Dedifferentiated amniotic fluid mesenchymal stem cell (primary cell): ENCODE measurements at regions not wholly inside any gene's neighbourhood (a gene's known extent, or its start where the extent isn't known, plus 50 kb on each side); places are given as distances from the start of the nearest gene placed in this dataset.

Experiments used
- DNase-seq: peaks from one replicate; pipeline ENCODE4 v3.0.0-alpha.2; 2016; ENCODE audit errors: extremely low spot score

DNA sequence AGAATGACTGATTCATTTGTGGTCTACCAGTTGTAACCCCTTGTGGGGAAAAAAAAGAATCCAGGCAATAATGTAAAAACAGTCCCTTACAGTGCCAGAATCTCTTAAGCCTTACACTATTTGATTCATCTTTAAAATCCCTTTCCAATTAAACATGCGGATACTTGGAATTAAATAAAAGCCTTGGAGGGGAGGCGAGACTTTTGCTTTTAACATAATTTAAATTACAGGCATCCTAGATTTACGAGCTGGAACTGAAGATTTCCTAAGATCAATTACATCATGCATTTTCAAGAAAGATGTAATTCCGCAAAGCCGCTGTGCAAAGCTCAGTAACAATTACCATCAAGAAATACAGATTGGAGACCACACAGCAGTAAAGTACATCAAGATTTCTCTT is 370.2 kb downstream of the MTRR start:
- DNase-seq, result no peak

GRCh38 chr5:8239646-8240045 is 370.7 kb downstream of the MTRR start:
- DNase-seq, result no peak

GRCh38 chr5:8241076-8241475 is 372.1 kb downstream of the MTRR start:
- no peak for DNase-seq

DNA sequence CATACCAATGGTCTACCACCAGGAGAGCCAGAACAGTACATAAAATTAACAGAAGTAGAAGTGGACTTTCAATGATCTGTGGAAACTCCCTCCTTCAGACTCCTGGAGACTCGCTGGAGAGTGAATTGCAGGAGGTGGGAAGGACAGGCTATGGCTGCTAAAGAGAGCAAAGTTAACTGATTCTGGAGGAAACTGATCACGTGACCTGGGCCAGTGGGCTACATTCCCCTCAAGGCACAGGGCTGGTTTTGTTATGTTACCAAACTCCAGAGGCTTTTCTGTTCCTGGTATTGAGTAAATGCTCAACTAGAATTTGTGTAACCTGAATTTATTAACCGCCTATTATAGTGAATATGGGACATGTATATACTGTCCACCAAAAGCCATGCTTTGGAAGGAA is 372.6 kb downstream of the MTRR start:
- no peak for DNase-seq

GRCh38 chr5:8247049-8247899 is 378.3 kb downstream of the MTRR start:
- DNase-seq, result no peak

DNA sequence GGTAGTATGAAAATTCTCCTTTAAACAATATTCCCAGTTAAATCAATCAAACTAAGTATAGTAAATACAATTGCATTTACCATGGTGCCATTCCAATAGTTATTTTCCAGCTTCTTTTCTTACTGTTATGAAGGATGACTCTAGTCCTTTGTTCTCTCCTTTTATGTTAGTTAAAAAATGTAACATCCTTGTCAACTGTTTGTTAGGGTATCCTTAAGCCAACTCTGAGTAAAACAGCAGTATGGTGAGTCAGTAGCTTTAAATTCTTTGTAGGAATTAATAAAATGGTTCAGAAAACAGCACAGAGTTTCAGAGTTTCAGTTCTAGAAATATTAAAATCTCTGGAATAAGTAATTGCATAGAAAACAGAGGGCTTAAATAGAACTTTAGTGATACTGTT is 384.4 kb downstream of the MTRR start:
- no peak for DNase-seq

GRCh38 chr5:8254674-8255073 is 385.7 kb downstream of the MTRR start:
- no peak for DNase-seq

DNA sequence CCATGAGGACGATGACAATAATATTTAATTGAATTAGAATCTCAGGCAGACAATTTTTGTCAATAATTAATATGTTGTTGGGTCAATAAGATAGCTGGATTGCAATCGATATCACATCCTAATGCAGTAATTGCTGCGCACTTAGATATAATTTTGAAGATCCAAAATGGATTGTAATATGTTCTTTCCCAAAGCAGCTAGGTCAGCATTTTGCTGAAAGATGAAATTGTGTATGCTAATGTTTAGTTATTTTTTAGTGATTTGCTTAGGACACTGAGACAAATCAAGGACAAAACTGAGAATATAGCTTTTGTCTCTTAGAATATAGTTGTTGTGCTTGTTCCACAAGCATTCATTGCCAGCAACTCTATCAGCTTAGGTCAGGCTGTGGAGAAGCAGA is 389.9 kb downstream of the MTRR start:
- DNase-seq, result no peak

DNA sequence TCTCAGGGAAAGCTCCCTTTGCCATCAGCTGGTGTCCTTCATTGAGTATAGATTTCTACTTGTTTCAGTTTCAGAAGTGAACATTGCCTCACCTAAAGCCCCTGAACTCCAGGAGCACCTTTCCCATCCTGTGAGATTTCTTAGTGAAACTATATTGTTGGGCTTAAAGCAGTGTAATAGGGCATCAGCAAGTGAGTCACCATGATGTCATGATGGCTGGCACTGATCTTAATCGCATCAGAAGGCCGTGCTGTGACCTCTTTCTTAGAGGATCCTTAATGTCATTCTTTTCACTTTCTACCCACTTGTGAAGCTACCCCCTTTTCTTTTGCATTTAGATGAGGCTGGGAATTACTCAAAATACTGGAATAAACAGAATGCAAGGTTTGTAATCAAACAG is 401.3 kb downstream of the MTRR start:
- DNase-seq, result no peak

DNA sequence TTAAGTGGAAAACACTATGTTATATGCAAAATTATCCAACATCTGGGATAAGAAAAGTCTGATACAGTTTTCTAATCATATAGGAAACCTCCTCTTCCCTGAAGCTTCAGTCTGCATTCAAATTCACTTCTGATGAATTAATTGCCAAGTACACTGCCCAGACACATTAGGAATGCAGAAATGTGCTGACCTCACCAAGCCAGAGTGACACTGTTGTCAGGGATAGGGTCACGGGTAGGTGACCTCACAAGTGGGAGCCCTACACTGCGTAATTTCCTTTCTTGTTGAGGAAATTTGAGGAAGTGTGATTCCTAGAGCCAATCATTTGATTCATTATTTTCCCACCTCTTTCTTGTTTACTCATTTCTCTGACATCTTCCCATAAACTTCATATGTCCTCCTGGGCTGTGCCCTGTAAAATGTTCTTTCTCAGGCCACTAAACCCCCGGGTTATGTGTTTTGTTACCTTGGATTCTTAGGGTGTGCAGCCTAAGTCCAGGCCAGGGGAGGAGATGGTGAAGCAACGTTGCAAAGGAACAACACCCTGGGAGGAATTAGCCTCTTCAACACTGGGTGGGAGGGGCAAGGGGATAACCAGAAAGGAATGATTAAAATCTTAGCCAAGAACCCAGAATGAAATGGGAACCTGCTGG is 411.9 kb downstream of the MTRR start:
- DNase-seq, result no peak

- DNase-seq, result no peak
Observed at GRCh38 chr5:8288334-8288733, 419.4 kb downstream of the MTRR start.

- DNase-seq, result no peak
Observed at GRCh38 chr5:8288897-8289516, 420.1 kb downstream of the MTRR start.

DNA sequence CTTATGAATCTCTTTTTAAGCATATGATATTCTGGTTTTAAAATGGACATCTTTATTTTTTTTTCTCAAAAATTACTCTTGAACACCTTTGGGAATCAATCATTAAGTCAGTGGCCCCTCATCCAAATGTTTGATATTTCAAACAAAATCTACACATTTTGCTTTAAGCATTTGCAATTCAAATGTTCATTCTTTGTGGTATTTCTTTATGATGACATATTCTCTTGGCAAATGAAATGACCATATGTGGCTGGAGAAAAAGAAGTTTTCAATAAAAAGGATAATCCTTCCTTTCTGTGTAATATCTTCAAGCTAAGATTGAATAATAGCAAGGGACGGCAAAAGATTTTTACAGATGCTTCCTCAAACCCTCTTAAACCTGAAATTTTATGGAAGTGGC is 420.8 kb downstream of the MTRR start:
- no peak for DNase-seq

- no peak for DNase-seq
Observed at GRCh38 chr5:8290721-8291120, 421.8 kb downstream of the MTRR start.

- no peak for DNase-seq
Observed at GRCh38 chr5:8291641-8292040, 422.7 kb downstream of the MTRR start.

- no peak for DNase-seq
Observed at GRCh38 chr5:8295141-8295540, 426.2 kb downstream of the MTRR start.

DNA sequence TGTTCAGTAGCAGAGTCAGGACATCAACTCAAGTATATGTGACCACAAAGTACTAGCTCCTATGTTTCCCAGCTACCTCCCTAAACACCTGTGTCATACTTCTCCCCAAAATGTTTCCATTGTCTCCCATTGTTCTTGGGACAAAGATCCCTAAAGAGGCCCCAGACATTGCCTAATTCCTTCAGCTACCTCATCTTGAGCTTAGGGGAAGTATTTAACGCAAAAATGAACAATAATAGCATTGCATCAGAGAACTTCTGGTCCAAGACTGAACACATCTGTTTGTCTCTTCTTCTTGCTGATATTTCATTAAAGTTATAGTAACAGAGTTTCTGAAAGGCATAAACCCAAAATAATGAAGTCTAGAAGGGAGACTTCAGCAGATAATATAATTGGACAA is 430.8 kb downstream of the MTRR start:
- DNase-seq, result no peak

DNA sequence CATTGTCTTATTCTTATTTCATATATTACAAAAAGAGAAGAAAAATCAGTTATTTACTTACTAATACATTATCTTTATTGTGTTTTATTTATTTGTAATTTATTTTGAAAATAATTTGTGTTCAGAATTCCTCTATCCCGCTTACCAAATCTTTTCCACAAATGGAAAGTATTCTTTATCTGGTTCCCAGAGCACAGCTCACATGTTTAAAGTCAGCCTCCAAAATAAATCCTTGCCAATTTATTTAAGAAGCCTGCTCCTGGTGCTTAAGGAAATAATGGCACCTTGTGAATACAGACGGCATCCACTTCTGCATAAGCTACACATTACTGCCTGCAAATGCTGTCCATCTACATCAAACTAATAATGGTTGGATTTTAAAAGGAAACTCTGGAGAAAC is 435.4 kb downstream of the MTRR start:
- DNase-seq, result no peak

- DNase-seq, result no peak
Observed at GRCh38 chr5:8306288-8306896, 437.4 kb downstream of the MTRR start.

DNA sequence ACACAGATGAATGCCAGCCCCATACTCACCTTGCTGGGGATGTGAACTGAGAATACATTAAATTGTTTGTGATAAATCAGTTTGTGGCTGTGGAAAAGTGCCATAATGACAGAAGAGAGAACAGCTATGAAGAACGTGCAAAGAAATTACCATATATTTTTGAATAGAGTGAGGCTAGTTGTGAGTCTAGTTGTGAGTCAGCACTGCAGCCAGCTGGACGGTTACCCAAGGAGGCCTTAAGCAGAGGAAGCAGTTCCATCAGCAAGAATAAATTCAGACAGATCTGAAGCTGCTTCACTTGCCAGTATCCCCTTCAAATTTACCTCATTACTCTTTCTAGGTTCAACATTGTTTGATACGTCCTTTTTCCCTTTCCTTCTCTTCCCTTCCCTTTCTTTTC is 446.0 kb downstream of the MTRR start:
- no peak for DNase-seq

DNA sequence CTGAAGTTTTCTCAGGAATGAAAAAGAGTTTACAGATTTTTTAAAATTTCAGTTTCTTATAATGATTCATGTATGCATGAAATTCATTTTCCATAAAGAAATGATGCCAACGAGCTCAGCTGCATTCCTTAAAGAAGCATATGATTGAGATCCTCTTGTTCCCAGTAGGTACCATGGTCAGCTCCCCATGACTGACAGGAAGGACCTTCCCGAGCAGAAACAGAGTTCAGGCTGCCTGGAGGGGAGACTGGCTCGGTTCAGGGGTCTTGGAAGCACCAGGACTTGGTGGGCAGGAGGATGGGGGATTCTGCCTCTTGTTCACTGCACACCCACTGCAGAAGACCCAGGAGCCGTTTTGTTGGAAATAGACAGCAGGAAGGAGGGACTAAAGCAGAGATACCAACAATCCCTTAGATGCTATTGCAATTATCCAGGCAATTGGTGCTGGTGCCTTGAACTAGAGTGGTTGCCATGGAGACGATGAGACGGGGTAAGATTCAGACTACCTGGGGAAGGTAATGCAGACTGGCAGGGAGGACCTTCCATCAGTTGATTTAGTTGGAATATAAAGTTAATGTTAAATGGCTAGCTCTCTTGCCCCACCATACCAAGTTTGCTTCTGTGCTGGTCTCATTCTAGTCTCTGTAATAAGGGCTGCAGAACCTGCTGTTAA is 447.8 kb downstream of the MTRR start:
- DNase-seq, result no peak

DNA sequence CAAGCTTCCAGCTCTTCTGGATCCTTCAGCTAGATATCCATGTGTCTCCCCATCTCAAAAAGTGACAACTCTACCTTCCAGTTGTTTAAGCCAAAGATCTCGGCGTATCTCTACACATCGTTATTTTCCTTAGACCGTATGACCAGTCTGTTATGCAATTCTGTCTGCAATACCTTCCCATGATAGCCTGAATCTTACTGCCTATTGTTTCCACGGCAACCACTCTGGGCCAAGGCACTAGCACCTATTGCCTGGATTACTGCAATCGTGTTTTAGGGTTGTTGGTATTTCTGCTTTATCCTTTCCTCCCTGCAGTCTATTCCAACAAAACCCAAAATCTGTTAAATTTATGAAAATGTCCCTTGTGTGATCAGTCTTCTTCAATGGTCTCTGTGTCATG is 448.4 kb downstream of the MTRR start:
- DNase-seq, result no peak
